Fibroblast of peridontal ligament (primary cell): ENCODE measurements at regions not wholly inside any gene's neighbourhood (a gene's known extent, or its start where the extent isn't known, plus 50 kb on each side); places are given as distances from the start of the nearest gene placed in this dataset.

Experiments used
- DNase-seq: peaks from one replicate; pipeline ENCODE4 v3.0.0-alpha.2; 2010; ENCODE audit errors: extremely low read depth

GRCh38 chr12:63250486-63250885 lies 99.5 kb upstream of the AVPR1A start:
- DNase-seq: no peak

- DNase-seq: no peak
Measured at GRCh38 chr12:63238892-63239291, 87.9 kb upstream of the AVPR1A start.

GRCh38 chr12:63232896-63233295 lies 81.9 kb upstream of the AVPR1A start:
- no peak for DNase-seq

- no peak for DNase-seq
Measured at GRCh38 chr12:63228853-63229252, 77.9 kb upstream of the AVPR1A start.

GRCh38 chr12:63226792-63227463 lies 75.9 kb upstream of the AVPR1A start:
- DNase-seq: no peak

GRCh38 chr12:63224396-63224795 lies 73.4 kb upstream of the AVPR1A start:
- DNase-seq: no peak

- DNase-seq: no peak
Measured at GRCh38 chr12:63223128-63223527, 72.1 kb upstream of the AVPR1A start.

- no peak for DNase-seq
Measured at GRCh38 chr12:63222582-63222981, 71.6 kb upstream of the AVPR1A start.

- DNase-seq: no peak
Measured at GRCh38 chr12:63220921-63221320, 69.9 kb upstream of the AVPR1A start.

GRCh38 chr12:63212316-63212715 lies 61.3 kb upstream of the AVPR1A start:
- DNase-seq: no peak

GRCh38 chr12:63208956-63209355 lies 58.0 kb upstream of the AVPR1A start:
- no peak for DNase-seq

GRCh38 chr12:63206909-63207308 lies 55.9 kb upstream of the AVPR1A start:
- no peak for DNase-seq

GRCh38 chr12:63206494-63206893 lies 55.5 kb upstream of the AVPR1A start:
- DNase-seq: no peak
